ENCODE measurements at regions not wholly inside any gene's neighbourhood (a gene's known extent, or its start where the extent isn't known, plus 50 kb on each side); places are given as distances from the start of the nearest gene placed in this dataset. TPM values are rescaled to one million over a fixed set of nuclear protein-coding genes. Genes with fewer than 3 reads are reported as not detected.
"Not testable (repeated sequence)": the region's sequence is repeated elsewhere in the genome, so short reads cannot be mapped to it uniquely, and the experiment has no call there.

DNA sequence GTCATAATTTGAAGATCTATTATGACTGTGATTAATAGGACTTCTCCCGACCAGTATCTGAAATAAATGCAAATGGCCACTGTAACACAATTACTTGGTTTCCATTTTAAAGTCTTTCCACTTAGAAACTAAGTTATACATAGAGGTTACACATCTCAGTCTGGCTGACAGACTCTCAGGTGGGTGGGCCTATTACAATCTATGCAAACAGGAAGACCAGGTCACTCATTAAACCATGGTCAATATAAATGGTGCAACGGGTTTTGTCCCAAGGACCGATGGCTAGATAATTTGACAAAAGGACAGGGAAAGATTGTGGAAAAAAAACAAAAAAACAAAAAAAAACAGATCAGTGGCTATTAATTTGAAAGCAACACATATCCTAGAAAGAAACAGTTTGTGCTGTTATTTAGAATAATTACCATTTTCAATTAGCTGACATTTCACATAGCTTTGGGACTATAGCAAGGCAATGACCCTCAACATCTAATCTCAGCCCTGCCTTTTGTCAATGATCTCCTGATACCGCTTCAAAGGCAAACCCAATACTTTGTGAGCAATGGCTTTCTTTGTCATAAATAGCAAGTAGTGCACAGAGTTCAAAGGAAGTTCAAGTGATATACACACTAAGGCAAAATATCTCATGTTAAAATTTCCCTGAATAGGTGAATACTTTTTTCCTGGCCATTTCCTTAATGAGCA, 50.8 kb upstream of the LYSMD4 start:
- H3K9me3 ChIP-seq (ENCODE audit: low read length); BruUV-seq (replicated peaks); H3K4me3 ChIP-seq (ENCODE audit: low read depth, low read length, poor library complexity, severe bottlenecking); H3K79me2 ChIP-seq (ENCODE audit: insufficient read depth, low read depth, low read length); POLR2A ChIA-PET; CTCF ChIA-PET (ENCODE audit: unreplicated experiment); H3K4me2 ChIP-seq (ENCODE audit: low read length); H3K4me1 ChIP-seq (ENCODE audit: insufficient read depth, low read length, poor library complexity, severe bottlenecking); H3K36me3 ChIP-seq (ENCODE audit: insufficient read depth, low read length); H3K9me2 ChIP-seq (ENCODE audit: insufficient read depth, low read length); H3K27ac ChIP-seq (ENCODE audit: low read depth, low read length, poor library complexity, severe bottlenecking); H2AFZ ChIP-seq (ENCODE audit: low read length); H4K20me1 ChIP-seq (ENCODE audit: insufficient read depth, low read length); DNase-seq (ENCODE audit: low spot score): not testable (repeated sequence)
- intact Hi-C loops (cut with micrococcal nuclease; ENCODE audit: unreplicated experiment), result loop anchor here (10.0 kb wide), 1 partner anchor 2001 kb away; no protein-coding TSS in a partner anchor

Small RNA genes lying in the stretch of these regions (small RNA-seq; reads per million reads assigned to genes)
- not detected for gene RN7SL484P

Measured in OCI-LY7 (cell line).